Activated naive CD4-positive, alpha-beta T cell treated with Interleukin-2 at 50 U/mL for 16 hours (primary cell): ENCODE measurements at regions not wholly inside any gene's neighbourhood (a gene's known extent, or its start where the extent isn't known, plus 50 kb on each side); places are given as distances from the start of the nearest gene placed in this dataset.

Experiments
- DNase-seq: peaks from one replicate; pipeline ENCODE4 v3.0.0-alpha.2; 2020

GRCh38 chr1:22363403-22364325 is 88.0 kb upstream of the ZBTB40 start:
- DNase-seq = no peak

- no peak for DNase-seq
These were observed 87.4 kb upstream of the ZBTB40 start for GRCh38 chr1:22364326-22364650.

- DNase-seq = no peak
These were observed 86.9 kb upstream of the ZBTB40 start for GRCh38 chr1:22364764-22365163.

- DNase-seq = no peak
These were observed 86.0 kb upstream of the ZBTB40 start for GRCh38 chr1:22365331-22366295.

- DNase-seq = no peak
These were observed 85.3 kb upstream of the ZBTB40 start for GRCh38 chr1:22366346-22366745.

GRCh38 chr1:22368125-22368524 is 83.5 kb upstream of the ZBTB40 start:
- DNase-seq = no peak

GRCh38 chr1:22369294-22370189 is 82.1 kb upstream of the ZBTB40 start:
- no peak for DNase-seq

GRCh38 chr1:22370190-22370498 is 81.5 kb upstream of the ZBTB40 start:
- no peak for DNase-seq

GRCh38 chr1:22371408-22371807 is 80.2 kb upstream of the ZBTB40 start:
- DNase-seq = no peak

GRCh38 chr1:22373252-22373651 is 78.4 kb upstream of the ZBTB40 start:
- no peak for DNase-seq

GRCh38 chr1:22374001-22374400 is 77.7 kb upstream of the ZBTB40 start:
- no peak for DNase-seq

GRCh38 chr1:22375601-22376000 is 76.0 kb upstream of the ZBTB40 start:
- no peak for DNase-seq

GRCh38 chr1:22376001-22376400 is 75.7 kb upstream of the ZBTB40 start:
- no peak for DNase-seq

- no peak for DNase-seq
These were observed 75.1 kb upstream of the ZBTB40 start for GRCh38 chr1:22376546-22376945.

GRCh38 chr1:22376976-22377375 is 74.7 kb upstream of the ZBTB40 start:
- no peak for DNase-seq

GRCh38 chr1:22379566-22379965 is 72.1 kb upstream of the ZBTB40 start:
- DNase-seq = no peak

- no peak for DNase-seq
These were observed 71.4 kb upstream of the ZBTB40 start for GRCh38 chr1:22380024-22380785.

GRCh38 chr1:22383526-22384294 is 67.9 kb upstream of the ZBTB40 start:
- DNase-seq = no peak

- no peak for DNase-seq
These were observed 66.1 kb upstream of the ZBTB40 start for GRCh38 chr1:22385537-22385936.

- DNase-seq = no peak
These were observed 64.9 kb upstream of the ZBTB40 start for GRCh38 chr1:22386774-22387173.

- DNase-seq = no peak
These were observed 63.6 kb upstream of the ZBTB40 start for GRCh38 chr1:22387919-22388580.
